HG03457 (cell line): ENCODE measurements at regions not wholly inside any gene's neighbourhood (a gene's known extent, or its start where the extent isn't known, plus 50 kb on each side); places are given as distances from the start of the nearest gene placed in this dataset.

Experiments
- ATAC-seq: cut with Tn5 transposase; IDR thresholded peaks from one replicate; pipeline ENCODE4 v1.9.1; 2021; ENCODE audit warnings: moderate number of reproducible peaks; ENCODE audit not compliant: unreplicated experiment

DNA sequence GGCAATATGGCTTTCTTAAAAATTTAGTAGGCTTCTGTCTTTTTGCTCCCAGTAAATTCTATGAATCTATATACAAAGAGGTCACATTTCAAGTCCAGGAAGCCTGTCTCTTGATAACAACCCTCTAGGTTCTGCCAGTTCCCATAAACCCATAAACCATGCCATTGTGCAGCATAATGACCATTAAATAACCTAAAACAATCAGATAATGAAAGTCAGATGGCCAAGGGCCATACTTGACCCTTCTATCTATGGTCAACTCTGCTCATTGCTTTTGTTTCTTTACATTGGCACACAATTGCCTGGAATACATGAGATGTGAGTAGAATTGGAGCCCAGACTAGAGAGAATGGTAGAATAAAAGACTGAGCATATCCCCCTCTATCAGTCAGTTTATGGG lies 305.4 kb upstream of the KIF2A start:
- ATAC-seq = no peak

DNA sequence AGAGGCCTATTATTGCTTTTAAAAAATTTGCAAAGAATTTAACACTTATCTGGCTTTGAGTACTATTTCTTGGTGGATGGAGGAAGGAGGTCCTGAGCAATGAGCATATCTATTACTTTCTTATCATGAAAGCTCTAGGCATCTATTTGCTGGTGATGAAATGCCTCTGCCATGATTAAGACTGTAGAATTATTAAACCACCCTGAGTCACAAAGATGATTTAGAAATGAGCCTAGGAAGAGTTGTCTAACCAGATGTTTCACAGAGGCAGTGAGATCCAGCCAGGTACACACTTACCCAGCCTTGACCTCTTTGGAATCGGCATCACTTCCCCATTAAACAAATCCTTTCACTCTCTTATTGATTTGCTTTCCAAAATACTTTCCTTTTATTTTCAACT lies 304.4 kb upstream of the KIF2A start:
- ATAC-seq = no peak

DNA sequence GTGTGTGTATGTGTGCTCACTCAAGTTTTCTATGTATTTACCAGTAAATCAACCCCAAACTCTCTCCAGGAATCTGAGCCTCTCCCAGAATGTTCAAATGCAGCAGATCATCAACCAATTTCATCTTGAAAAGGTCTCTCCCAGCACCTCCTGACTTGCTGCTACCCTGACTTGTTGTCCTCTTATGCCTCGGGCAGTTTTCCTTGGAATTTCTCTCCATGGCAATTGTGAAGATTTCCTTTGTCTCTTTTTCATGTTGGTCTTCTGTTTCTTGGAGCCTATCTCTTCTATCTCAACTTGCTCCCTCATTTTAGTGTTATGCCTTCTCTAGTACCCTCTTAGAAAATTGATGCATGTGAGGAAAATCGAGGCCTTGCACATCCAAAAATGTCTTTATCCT lies 303.6 kb upstream of the KIF2A start:
- ATAC-seq = no peak

DNA sequence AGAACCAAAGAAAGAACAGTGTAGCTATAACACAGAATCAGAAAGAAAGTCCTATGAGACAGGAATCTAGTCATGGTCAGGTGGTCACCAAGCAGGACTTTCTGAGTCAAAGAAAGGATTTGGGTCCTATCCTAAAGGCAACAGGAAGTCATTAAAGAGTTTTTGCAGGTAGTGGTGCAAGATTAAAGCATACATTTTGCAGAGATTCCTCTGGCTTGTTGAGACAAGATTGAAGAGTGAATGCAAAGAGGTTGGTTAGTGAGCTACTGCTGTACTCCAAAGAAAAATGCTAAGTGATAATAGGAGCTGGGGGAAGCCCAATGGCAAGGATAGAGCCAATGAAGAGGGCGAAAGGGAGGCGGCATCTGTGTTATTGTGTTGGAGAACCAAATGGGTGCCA lies 300.5 kb upstream of the KIF2A start:
- no peak for ATAC-seq

DNA sequence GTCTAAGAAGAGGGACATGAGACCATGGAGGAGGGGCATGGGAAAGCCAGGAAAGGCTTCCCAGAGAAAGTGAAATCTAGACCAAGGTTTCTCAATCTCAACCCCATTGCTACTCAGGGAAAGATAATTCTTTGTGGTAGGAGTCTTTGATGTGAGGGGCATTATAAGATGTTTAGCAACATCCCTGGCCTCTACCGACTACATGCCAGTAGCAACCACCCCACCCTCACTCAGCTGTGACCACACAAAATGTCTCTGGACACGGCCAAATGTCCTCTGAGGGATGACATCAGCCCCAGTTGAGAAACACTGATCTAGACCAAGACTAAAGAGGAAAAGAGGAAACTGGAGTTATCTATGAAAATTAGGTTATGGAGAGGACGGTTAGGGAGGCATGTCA lies 298.5 kb upstream of the KIF2A start:
- no peak for ATAC-seq

DNA sequence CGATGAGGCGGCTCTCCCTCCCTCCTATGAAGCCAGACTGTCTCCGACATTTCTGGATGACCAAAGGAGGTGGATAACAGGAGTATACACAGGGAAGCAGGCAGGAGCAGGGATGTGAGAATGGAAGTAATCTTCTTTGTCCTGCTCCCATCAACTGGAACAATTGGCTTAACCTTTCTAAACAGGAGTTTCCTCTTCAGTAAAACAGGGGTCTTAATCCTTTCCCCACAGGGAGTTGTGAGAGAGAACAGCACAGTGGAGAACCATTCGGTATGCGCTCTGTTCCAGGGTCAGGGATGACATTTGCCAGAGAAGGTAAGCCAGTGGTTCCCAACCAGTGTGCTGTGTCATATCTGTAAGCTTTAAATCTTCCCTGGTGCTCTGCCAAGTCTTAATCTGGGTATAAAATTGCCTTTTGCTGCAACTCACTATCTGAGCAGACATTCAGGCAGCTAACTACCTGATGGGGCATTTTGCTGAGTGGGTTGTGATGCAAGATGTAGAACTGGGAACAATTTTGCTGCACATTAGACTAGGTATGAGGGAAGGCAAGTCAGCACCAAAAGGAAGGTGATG lies 294.8 kb upstream of the KIF2A start:
- no peak for ATAC-seq

DNA sequence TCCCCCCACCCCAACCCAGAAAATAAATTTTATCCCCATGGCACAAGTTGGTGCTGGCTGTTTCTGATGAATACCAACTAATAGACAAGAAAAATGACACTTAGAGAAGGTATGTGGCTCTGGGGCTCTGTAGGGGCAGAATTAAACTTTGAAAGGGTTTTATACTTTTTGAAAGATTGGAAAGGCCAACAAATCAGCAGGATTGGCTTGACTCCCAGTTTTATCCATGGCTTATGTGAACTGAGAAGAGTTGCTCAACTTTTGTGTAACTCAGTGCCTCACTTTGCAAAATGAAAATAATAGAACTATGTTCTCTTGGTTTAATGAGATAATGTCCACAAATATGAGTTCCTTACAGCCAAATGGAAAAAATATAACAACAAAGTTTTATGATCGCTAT lies 288.9 kb upstream of the KIF2A start:
- ATAC-seq = no peak

DNA sequence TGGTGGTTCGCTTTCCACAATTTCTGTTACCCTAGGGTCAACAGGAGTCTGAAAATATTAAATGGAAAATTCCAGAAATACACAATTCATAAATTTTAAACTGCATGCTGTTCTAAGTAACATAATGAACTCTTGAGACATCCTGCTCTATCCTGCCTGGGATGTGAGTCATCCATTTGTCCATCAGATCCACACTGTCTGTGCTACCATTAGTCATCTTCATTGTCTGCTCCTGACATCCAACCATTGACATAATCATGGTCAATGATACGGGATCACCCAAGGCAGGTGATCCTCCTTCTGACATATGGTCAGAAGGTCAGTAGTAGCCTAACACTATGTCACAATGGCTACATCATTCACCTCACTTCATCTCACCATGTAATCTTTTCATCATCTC lies 276.7 kb upstream of the KIF2A start:
- ATAC-seq = no peak

DNA sequence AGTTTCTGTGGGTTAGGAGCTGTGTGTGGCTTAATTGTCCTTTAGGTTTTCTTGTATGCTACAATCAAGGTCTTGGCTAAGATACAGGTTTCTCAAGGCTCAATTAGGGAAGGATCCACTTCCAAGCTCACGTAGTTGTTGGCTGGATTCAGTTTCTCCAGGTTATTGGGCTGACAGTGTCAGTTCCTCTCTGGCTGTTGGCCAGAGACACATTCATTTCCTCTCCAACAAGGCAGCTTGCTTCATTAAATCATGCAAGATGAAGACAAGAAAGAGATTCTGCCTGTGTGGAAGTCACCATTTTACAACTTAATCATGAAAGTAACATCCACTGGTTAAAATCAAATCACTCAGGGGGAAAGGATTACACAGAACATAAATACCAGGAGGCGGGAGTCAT lies 275.7 kb upstream of the KIF2A start:
- ATAC-seq = no peak

DNA sequence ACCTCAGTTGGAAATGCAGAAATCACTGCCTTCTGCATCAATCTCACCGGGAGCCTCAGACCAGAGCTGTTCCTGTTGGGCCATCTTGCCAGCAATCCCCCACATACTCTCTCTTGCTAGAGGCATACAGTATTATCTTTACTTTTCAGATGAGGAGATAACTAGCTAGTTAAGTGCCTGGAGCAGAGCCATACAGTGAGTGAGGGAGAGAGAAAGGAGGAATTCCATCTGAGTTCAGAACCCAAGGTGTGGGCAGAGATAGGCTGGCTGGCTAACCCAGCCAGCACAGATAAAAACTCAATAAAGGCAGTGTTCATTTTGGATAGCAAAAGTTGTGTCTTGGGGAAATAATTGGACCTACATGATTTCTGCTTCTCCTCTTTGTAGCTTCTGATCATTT lies 268.0 kb upstream of the KIF2A start:
- ATAC-seq = no peak

DNA sequence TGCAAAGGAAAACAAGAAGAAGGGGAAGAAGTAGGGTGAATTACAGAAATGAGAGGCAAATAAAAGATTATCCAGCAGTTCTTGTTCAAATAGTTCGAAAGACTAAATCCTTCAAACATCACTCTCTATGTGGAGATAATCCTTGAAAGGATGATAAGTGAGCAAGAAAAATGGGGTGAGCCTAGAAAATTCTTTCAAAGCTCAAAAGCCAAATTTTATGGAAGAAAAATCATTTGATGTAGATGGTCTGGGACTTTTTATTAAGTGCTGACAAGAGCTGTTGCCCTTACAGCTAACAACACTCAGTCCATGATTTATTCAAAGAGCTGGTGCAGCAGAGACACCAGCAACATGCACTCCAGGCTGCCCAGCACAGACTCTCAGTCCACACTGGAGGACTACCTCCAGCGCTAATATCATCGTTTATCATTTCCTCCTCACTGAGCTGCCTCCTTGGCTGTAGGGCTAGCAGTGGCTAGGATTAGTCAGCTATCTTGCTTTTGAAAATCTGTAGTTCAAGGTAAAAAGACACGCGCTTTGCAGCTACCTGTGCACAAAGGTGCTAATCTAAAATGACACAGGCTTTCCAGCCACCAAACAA lies 264.8 kb upstream of the KIF2A start:
- ATAC-seq = no peak

DNA sequence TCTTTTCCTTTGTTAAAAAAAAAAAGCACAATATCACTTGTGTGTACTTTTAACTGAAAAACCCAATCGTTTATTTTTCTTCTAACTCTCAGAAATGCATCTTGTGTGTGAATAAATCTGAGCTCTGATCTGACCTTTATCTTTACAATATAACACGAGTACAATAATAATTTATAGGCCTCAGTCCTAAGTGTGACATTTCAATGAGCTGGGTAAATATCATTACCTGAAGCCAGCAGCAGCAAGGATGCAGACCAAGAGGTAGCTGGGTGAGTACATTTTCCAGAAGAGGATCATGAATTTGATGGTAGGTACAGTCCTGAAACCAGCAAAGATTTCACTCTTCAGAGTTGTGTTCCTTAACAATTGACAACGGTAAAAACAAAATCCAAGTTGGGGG lies 264.0 kb upstream of the KIF2A start:
- ATAC-seq = no peak

DNA sequence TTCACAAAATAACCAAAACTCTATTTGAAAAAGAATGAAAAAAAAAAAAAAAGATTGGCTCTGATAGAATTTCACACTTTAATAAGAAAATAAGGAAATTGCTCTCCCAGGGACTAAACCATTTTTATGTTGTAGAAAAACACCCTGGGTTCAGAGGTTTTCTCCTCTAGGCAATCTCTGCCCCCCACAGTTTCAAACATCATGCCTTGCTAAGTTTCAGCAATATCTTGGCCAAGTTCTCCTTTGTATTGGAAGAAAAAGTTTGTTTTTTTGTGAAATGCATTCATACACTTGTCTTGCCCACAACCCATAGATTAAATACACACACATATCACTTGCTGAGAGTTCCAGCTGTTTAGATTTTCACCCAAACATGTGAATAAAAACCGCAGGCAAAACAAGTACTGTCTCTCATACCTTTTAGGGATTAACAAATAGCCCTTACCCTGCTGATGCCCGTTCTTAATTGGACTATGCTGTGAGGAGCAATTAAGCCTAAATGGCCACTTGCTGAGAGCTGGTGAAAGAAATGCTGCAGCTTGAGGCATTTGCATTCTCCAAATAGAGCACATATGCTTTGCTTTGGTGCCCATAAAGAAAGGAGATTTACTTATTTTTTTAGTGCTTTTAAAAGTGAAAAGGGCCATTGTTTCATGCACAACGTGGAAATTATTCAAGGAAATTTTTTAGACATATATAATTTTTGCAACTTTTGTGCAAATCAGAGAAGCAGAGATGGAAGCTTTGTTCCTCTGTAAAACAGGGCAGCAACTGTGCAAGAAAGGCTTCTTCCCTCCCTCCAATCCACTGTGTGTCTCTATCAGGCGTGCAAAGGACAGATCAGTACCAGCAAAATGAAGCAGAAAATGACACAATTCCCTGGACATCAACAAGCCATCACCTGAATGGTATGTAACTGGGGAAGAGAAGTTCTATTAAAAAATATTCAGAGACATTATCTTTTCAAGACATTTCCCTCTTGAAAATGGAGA lies 262.4 kb upstream of the KIF2A start:
- no peak for ATAC-seq

DNA sequence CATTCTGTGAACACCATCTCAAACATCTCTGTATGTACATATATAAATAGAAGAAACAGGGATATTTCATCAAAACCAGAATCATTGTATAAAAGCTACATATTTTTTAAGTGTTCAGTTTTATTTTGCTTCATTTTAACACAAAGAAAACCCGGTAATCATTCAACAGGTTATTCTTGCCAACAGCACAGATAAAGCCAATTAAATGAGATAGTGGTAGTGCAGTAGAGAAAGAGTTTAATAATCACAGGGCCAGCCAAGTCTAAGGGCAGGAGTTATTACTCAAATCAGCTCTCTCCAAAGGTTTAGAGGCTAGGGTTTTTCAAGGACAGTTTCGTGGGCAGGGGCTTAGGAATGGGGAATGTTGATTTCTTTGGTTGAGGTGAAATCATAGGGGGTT lies 261.0 kb upstream of the KIF2A start:
- ATAC-seq = no peak

DNA sequence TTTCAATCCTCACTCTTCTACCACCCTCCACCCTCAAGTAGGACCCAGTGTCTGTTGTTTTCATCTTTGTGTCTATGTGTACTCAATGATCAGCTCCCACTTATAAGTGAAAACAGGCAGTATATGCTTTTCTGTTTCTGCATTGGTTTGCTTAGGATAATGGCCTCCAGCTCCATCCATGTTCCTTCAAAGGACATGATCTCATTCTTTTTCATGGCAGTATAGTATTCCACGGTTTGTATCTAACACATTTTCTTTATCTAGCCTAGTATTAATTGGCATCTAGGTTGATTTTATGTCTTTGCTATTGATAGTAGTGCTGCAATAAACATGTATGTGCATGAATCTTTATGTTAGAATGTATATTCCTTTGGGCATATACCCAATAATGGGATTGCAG lies 259.8 kb upstream of the KIF2A start:
- ATAC-seq = no peak

DNA sequence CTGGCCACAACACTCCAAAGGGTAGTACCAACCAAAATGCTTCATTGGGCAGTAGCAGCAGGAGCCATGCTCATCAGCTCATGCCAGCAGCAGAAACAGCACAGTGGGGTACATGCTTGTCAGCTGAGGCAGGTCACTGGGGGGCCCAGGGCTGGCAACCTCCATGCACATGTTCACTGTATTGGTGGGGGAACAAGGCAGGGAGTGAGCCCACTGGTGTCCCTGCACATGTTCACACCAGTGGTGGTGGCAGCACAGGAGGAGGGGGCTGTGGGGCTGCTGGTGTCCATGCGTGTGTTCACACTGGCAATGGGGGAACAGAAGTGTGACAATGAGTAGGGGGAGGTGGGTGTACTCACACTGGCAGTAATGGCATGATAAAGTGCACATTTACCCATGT lies 254.3 kb upstream of the KIF2A start:
- no peak for ATAC-seq

DNA sequence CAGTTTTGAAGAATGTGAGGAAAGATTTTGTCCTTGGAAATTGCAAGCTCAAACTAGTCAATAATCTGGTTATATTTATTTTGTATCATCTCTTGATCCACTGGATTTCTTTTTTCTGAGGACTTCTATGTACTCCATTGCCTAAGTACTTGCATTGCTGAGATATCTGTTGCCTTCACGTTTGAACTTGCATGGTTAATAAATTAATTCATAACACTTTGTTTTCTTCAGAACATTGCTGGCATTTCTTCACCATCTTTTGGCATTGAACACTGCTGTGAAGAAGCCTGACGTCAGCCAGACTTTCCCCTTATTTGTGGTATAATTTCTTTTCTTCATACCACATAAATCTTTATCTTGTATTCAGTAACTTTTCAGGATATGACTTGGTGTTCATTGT lies 246.0 kb upstream of the KIF2A start:
- ATAC-seq = no peak

DNA sequence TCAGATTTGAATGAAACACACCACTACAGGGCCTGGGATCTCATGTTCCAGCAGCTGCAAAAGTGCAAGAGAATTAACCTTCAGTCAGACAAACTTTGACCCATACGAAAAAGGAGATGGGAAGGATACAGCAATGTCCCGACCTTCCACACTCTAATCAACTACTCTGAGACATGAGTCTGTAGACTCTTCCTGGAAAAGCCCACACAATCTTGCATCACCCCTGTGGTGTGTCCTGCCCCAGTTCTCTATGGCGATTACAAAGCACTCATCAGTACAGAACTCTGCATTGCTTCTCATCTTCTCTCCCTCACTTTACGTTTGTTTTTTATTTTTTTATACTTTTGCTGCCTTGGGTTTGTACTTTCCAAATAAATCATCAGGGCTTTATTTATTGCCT lies 241.0 kb upstream of the KIF2A start:
- ATAC-seq = no peak

DNA sequence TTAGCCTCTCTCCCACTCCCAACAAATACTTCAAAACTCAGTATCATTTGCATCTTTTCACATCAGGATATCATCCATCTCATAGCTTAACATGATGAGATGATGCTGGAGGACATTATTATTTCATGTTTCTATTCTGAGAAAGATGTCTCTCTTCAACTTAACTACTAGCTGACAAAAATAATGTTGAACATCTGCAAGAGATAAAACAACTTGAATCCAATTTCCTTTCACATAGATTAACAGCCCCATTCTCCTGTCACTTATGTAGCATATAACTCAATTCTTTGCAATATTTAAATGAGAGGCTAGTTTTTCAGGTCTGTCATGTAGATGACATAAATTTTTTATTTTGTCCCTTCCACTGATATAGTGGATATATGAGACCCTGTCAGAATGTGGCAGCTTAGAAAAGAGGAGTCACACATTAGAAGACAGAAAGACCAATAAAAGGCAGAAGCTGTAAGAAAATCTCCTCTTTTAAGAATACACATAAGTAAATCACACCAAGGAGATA lies 239.2 kb upstream of the KIF2A start:
- ATAC-seq = no peak

DNA sequence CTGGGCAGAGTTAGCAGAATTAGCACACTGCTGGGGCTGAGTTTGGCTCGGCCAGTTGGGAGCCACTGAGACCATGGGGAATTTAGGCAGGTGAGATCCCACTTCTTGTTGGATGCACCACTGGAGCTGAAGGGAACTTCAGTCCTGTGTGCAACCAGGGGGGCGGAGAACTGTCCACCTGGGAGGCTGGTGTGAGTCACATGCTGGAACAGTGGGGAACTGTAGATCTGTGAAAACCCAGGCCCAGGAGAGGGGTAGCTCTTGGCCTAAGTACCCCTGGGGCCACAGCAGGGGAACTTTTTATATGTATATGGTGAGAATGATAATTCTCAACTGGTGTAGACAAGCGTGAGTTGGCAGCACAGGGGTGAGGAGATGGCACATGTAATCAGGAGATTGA lies 237.5 kb upstream of the KIF2A start:
- no peak for ATAC-seq

DNA sequence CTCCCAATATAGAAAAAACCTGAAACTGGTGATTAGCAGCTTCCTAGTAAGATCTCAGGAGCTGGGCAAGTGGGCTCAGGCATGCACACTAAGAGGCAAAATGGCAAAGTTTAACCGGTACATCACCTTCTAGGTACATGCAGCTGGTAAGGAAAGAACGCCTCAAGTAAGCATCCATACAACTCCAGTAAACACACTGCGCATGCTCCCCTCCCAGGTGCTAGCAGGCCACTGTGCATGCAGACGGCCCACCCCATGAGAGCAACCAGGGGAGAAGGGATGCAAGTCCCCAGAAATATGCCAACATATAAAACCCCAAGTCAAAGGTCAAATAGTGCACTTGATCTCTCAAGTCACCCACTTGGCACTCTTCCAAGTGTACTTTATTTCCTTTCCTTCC lies 228.6 kb upstream of the KIF2A start:
- ATAC-seq = no peak
